ENCODE measurements at regions not wholly inside any gene's neighbourhood (a gene's known extent, or its start where the extent isn't known, plus 50 kb on each side); places are given as distances from the start of the nearest gene placed in this dataset.
"Not testable (repeated sequence)": the region's sequence is repeated elsewhere in the genome, so short reads cannot be mapped to it uniquely, and the experiment has no call there.

DNA sequence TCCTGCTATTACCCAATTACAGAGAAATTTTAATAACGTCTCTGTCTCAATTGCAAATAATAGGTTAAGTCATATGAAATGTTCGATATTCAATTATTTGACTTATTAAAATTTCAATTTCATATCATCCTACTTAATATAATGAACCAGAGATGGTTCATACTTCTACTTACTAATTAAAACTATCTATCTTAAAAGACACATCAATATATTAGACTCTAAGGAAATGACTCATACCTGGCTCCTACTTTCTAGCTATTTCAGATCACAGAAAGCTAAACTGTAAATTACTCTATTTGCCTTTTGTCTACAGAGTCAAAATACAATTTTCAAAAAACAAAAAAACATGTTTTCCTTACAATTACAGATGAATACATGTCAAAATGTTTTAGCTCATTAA, 99.6 kb downstream of the CAPZA3 start:
- no peak for DNase-seq (ENCODE audit: low spot score)
- intact Hi-C loops (cut with DNase I) = no loop called here

DNA sequence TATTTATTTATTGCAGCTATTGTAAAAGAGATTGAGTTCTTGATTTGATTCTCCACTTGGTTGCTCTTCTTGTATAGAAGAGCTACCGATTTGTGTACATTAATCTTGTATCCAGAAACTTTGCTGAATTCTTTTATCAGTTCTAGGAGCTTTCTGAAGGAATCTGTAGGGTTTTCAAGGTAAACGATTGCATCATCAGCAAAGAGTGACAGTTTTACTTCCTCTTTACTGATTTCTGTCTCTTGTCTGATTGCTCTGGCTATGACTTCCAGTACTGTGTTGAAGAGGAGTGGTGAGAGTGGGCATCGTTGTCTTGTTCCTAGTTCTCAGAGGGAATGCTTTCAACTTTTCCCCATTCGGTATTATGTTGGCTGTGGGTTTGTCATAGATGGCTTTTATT, 103.1 kb downstream of the CAPZA3 start:
- intact Hi-C loops (cut with DNase I); DNase-seq (ENCODE audit: low spot score): not testable (repeated sequence)

DNA sequence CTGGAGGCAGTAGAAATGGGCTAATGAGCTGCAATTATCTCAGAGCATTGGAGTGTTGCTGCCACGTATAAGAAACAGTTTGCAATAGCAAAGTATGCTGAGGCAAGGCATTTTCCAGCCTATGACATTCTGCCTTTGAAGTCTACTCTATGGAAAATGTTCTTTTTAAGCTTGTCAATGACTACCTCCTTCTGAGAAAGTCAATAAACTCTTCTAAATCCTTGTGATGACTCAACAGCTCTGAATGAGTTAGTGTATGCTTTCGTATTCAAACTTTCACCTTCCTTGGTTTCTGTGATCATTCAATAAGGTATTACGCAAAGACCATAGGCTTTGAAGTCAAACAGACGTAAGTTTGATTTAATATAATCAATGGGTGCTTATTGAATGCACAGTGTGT, 111.2 kb downstream of the CAPZA3 start:
- intact Hi-C loops (cut with DNase I) = no loop called here
- DNase-seq (ENCODE audit: low spot score) = no peak

DNA sequence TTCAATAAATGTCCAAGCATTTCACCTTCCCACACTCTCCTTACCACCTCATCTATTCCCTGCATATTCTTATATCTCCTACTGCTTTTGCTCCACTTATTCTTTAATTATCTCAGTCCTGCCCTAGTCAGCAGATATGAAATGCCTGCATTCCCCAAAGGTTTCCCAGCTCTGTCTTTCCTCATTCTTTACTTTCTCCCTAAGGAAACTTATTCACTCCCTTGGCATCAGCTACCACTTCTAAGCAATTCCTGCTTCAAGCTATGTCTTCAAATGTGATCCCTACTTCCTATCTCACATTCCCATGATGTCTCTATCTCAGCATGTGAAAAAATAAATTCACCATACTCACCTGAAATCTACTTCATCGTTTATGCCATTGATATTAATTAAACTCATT, 111.8 kb downstream of the CAPZA3 start:
- intact Hi-C loops (cut with DNase I) = no loop called here

DNA sequence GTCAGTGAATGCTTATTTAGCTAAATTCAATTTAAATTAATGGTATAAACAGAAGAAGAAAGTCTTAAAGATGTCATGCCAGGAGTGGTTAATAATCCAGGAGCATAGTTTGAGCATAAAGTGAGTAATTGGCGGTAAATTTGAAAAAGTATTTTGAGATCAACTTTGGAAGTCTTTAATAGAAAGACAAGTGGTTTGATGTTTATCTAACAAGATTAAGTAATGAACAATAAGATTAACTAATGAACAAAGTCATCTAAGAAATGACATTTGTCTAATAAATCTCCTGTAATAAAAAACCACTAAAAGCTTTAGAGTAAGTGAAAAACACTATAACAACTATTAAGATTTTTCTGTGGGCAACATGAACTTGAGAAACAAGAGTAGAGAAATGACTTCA, 112.8 kb downstream of the CAPZA3 start:
- DNase-seq (ENCODE audit: low spot score) = no peak
- intact Hi-C loops (cut with DNase I) = no loop called here

More for the DNA sequence above, 111.8 kb downstream of the CAPZA3 start:
- no peak for DNase-seq (ENCODE audit: low spot score)

DNA sequence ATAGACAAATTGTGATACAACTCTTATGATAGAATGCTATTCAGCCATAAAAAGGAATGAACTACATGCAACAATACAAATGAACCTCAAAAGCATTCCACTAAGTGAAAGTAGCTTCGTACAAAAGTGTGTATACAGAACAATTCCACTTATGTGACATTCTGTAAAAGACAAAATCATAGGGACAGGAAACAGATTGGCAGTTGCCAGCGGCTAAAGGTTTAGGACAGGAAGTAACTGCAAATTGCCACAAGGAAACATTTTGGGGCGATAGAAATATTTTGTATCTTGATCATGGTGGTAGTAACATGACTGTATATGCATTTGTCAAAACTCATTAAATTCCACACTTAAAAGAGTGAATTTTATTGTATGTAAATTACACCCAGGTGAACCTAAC, 113.4 kb downstream of the CAPZA3 start:
- intact Hi-C loops (cut with DNase I) = no loop called here
- DNase-seq (ENCODE audit: low spot score) = no peak

DNA sequence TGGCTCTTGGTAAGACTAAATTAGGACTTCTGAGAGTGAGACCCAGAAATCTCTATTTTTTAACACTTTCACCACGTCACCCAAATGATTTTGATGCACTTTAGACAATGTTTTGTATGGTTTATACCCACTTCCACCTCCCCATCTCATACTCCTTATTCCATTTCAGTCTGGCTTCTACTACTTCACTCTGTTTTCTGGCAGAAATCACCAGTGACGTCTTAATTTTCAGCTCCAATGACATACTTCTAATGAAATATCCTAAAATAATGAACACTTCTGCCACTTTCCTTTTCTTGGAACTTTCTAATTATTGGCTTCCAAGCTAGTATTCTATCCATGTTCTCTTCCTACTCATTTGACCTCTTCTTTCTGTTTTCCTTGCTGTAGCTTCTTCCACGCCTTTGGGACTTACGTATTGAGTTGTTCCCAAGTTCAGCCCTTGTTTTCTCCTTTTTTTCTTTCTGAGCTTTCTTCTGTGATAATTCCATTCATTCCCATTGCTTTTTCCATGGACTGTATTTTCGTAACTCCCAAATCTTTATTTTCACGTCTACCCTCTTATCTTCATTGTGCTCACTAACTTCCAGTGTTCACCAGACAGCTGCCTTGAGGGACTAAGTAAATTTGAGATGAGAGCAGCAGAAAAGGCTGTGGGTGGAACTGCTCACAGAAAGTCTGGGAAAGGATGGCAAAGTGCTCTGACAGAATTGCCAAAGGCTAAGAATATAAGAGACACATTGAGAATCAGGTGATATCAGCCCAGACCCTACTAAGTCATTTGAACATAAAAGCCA, 115.8 kb downstream of the CAPZA3 start:
- DNase-seq (ENCODE audit: low spot score) = no peak
- intact Hi-C loops (cut with DNase I) = no loop called here

DNA sequence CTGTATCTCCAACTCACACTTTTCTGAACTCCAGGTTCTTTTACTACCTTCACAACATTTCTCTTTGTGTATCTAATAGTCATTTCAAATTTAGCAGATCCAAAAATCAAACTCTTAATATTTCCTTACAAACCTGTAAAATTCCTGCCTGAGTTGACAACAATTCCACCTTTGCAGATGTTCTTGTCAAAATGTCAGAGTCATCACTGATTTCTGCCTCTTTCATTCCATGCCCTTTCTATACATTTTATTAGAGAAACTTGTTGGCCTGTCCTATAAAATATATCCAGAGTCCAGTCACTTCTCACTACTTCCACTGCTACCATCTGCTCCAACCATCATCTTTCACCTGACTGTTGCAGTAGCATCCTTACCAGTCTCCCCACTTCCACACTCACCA, 119.7 kb downstream of the CAPZA3 start:
- no peak for DNase-seq (ENCODE audit: low spot score)
- intact Hi-C loops (cut with DNase I) = no loop called here

DNA sequence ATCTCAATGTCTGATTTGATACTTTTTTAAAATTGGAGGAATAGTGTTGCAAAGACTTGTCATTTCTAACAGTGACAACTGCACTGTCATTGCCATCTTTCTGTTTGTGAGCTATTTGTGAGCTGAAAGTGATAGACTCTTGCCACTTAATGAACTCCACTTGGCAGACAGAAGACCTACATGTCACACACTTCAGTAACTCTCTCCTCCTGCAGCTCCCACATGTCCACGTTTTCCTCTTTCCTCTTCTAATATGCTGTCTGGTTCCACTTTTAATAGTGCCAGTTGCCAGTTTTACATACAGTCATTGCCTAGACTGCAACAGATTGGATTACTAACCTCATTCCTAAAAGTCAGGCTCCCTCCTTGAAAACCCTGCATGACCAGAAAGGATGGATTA, 121.5 kb downstream of the CAPZA3 start:
- intact Hi-C loops (cut with DNase I) = no loop called here
- no peak for DNase-seq (ENCODE audit: low spot score)

DNA sequence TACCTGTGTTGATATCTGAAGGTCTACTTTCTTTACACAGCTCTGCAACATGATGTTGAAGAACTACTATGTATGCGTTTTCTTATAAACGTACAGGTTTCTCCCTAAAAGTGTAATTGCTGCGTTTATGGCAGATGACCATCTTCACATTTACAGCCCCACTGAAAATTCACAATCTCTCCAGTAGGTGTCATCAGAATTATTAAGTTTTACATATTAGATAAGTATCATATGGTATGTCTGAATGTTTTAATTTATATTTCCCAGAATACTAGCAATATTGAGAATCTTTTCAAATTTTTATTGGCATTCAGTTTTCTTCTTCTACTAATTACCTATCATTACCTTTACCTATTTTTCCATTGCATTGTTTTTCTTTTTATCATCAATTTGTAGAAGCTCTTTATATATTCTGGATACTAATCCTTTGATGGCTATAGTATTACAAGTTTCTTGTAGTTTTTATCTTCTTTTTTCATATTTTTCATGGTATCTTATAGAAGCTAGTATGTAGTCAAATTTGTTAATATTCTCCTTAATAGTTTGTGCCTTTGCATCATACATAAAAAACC, 123.5 kb downstream of the CAPZA3 start:
- intact Hi-C loops (cut with DNase I) = no loop called here
- no peak for DNase-seq (ENCODE audit: low spot score)

DNA sequence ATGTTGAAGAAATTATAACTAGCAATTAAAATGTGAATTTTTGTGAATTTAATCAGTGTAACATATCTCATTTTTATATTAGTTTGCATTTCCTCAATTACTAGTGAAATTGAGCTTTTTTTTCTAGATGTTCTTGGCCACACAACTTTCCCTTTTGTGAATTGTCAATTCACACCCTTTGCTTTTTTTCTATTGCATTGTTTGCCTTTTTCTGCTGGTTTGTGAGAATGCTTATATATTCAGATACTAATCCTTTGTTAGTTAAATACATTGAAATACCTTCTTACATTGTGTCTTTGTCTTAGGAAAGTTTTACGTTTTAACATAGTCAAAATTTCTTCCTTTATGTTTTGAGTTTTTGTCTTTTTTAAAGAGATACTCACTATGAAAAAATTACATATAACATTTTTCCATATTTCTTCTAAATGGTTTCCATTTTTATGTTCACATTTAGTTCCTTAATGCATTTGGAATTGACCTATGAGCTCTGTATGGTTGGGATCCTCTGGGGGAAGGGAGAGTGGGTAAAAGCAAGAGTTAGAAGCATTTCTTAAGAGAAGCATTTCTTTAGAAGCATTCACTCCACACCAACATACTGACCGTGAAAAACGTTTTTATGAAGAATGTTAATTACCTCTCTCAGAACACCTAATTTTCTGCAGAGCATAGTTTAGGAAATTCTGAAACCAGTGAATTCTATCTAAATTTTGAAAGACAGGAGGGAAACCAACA, 126.0 kb downstream of the CAPZA3 start:
- DNase-seq (ENCODE audit: low spot score) = no peak
- intact Hi-C loops (cut with DNase I) = no loop called here

DNA sequence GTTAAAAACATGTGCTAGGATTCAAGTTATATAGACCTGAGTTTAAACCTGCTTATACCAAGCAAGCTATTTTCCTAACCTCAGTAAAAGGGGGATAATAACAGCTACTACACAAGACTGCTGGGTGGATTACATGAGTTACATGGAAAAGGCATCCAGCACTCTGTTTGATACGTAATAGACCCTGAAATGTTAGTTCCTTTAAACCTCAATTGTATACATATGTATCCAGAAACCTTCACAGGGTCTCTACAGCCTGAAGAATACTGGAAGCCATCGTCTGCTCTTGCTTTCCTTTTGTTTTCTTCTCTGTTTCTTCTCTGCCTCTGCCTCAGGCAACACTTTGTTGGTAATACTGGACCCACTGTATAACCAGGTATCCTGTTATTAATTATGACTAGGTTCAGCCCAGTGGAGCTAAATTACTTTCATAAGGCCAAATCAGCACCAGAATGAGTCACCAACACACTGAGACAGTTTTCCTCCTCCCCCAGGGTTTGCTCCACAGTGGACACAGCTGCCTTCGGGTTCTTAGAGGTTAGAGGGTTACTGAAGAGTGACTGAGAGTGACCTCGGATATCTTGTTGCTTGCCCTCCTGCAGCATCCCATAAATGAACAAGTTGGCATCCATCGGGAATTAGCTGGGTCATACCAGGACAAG, 127.1 kb downstream of the CAPZA3 start:
- no peak for DNase-seq (ENCODE audit: low spot score)
- intact Hi-C loops (cut with DNase I) = no loop called here

DNA sequence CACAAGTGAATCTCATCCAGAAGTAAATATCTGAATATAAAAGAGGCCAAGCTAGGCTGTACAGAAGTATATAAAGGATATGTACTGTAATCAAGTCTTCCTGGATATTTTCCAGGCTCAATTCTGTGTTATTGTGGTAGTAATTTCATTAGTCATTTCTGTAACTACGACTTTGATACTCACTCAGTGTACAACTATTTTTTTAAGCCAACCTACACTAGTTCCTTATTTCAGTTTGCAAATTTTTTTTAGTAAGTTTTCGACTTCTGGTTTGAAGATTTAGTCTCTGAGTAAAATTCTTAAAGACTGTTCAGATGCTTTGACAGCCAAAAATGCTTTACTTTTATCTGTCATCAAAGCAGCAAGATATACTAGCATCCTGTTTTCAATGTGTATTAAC, 130.8 kb downstream of the CAPZA3 start:
- DNase-seq (ENCODE audit: low spot score) = no peak
- intact Hi-C loops (cut with DNase I) = no loop called here

DNA sequence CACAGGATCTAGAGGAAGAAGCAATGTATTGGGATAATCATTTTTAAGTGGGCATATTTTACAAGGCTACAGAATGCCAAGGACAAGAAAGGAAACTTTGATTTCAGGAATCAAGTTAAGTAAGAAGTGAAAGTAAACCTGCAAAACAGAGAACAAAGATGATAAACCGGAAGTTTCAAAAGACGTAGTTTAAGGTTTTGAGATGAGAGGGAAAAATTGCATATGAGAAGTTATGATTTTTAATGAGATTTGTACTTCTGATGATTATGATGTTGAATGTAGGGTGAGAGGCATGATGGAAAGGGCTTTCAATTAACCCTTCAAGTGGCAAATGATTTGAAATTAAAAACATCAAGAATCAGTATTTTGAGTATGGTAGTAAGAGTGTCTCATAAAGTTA, 134.9 kb downstream of the CAPZA3 start:
- intact Hi-C loops (cut with DNase I) = no loop called here
- no peak for DNase-seq (ENCODE audit: low spot score)

DNA sequence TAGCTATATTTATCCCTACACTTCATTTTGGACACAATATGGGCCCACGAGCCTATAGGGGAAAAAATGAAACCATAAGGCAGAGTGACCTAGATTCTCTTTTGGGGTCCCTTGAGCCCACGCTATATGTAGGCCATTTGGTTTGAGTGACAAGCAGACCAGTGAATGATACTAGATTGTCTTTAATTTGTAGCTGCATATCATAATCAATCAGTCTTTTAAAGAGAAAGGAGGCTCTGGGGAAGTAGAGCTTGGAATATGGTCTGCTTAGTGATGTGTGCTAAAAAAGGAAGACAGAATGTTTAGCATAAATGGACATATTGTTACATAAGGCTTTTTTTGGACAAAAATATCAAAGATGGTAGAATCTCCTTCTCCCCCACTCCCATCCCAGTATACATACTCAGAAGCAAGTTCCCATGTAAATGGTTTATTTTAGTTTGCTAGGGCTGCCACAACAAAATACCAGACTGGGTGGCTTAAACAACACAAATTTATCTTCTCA, 140.8 kb downstream of the CAPZA3 start:
- intact Hi-C loops (cut with DNase I) = no loop called here
- no peak for DNase-seq (ENCODE audit: low spot score)

DNA sequence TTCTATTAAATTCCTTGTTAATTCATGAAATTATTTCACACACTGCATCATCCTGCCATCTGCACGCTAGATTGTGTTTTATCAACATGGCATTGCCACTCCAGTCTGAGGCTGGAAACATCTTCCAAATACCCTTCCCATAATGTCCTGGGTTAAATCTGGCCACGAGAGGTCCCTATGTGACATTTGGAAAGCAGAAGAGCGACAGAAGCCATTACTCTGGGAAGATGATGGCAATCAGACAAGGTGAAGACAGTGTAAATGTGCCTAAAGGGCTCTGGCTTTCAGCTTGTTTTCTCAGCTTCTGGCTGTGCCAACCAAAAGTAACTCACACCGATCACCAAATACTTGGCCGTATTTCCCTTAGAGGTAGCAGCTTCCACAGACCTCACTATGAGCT, 144.8 kb downstream of the CAPZA3 start:
- intact Hi-C loops (cut with DNase I) = no loop called here
- DNase-seq (ENCODE audit: low spot score) = no peak

DNA sequence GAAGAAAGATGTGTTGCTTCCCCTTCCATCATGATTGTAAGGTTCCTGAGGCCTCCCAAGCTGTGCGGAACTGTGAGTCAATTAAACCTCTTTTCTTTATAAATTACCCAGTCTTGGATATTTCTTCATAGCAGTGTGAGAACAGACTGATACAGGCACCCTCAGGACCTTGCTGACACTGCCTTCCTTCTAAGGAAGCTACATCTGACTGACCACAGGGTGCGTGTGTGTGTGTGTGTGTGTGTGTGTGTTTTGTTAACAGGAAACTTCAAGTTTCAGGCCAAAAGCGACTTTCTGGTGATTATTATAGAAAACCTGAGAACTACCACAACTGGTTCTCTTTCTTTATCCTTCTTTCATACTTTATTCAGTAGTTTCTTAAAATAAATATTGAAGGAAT, 149.0 kb downstream of the CAPZA3 start:
- DNase-seq (ENCODE audit: low spot score) = no peak
- intact Hi-C loops (cut with DNase I) = no loop called here

DNA sequence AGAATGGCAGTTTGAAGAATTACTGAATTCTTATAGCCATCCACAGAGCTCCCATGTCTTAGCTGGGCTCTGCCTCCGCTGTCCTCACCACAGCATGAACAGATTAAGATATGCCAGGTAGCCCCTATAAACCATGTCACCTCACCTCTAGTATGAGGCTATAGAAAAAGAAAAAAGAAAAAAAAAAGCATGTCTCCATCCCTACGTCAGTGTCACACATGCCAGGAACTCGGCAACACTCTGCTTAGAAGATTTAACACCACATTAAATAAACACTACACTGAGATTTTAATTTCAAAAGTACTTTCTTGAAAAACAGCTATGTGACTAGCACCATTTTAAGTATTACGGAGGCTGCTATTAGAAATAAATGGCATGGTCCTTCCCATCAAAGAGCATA, 149.4 kb downstream of the CAPZA3 start:
- no peak for DNase-seq (ENCODE audit: low spot score)
- intact Hi-C loops (cut with DNase I) = no loop called here

DNA sequence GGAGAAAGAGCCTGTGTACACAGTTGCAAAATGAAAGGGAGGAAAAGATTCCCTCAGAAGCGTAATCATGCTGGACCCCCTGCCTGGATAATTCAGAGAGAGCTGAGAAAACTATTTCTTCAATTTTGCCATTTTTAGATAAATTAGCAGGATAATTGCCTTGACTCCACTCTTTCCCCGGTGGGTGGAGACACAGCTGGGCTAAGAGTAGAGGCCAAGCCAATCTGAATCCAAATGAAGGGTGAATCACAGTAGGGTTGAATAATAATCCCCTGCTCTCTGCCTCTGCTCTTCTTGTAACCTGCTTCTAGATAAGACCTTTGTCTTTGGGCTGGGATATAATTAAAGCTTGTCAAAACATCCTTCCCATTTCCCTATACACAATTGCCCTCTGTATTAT, 150.1 kb downstream of the CAPZA3 start:
- no peak for DNase-seq (ENCODE audit: low spot score)
- intact Hi-C loops (cut with DNase I) = no loop called here

DNA sequence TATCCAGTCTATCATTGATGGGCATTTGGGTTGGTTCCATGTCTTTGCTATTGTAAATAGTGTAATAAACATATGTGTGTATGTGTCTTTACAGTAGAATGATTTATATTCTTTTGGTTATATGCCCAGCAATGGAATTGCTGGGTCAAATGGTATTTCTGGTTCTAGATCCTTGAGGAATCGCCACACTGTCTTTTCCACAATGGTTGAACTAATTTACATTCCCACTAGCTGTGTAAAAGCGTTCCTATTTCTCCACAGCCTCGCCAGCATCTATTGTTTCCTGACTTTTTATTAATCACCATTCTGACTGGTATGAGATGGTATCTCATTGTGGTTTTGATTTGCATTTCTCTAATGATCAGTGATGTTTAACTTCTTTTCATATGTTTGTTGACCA, 152.7 kb downstream of the CAPZA3 start:
- DNase-seq (ENCODE audit: low spot score); intact Hi-C loops (cut with DNase I): not testable (repeated sequence)
